Fibroblast of lung (primary cell): ENCODE measurements at regions not wholly inside any gene's neighbourhood (a gene's known extent, or its start where the extent isn't known, plus 50 kb on each side); places are given as distances from the start of the nearest gene placed in this dataset.

Experiments
- DNase-seq, 2 donors: peaks; one replicate each; pipeline versions ENCODE4 v3.0.0 to v3.0.0-alpha.2; 2010; ENCODE audit warnings: low read depth in 2 of 2
- H2AFZ ChIP-seq: 2 replicates; pipeline ENCODE4 v1.5.1; 2012; ENCODE audit warnings: low read length, control low read depth, inconsistent platforms
- H3K27ac ChIP-seq: 2 replicates; pipeline ENCODE4 v1.5.1; 2011; ENCODE audit warnings: low read length, control low read depth; ENCODE audit not compliant: insufficient read depth
- H3K27me3 ChIP-seq: 2 replicates; pipeline ENCODE4 v1.5.1; 2011; ENCODE audit warnings: mild to moderate bottlenecking, low read length; ENCODE audit not compliant: control insufficient read depth, insufficient read depth
- H3K36me3 ChIP-seq: 2 replicates; pipeline ENCODE4 v1.5.1; 2011; ENCODE audit warnings: low read length; ENCODE audit not compliant: control insufficient read depth, insufficient read depth
- H3K4me1 ChIP-seq: 2 replicates; pipeline ENCODE4 v1.5.1; 2011; ENCODE audit warnings: low read length; ENCODE audit not compliant: control insufficient read depth, insufficient read depth; ENCODE audit errors: extremely low read depth
- H3K4me2 ChIP-seq: 2 replicates; pipeline ENCODE4 v1.5.1; 2011; ENCODE audit warnings: low read length, control low read depth; ENCODE audit not compliant: insufficient read depth; ENCODE audit errors: extremely low read depth
- H3K4me3 ChIP-seq, 4 experiments: fragments of 200-600 bp in 1 of 4; sonication (generic) in 1 of 4; replicated peaks in 1 of 4; 2 replicates each; pipeline ENCODE4 v1.5.1; 2011 to 2016; ENCODE audit warnings: low read length in 4 of 4, low read depth in 3 of 4, mild to moderate bottlenecking in 3 of 4, control low read depth in 2 of 4, inconsistent platforms in 1 of 4, mixed read lengths in 1 of 4; ENCODE audit not compliant: insufficient read depth in 1 of 4; ENCODE audit errors: control extremely low read depth in 1 of 4
- H3K79me2 ChIP-seq: 2 replicates; pipeline ENCODE4 v1.5.1; 2012; ENCODE audit warnings: mild to moderate bottlenecking, low read length, inconsistent platforms; ENCODE audit not compliant: control insufficient read depth, insufficient read depth
- H3K9ac ChIP-seq: 2 replicates; pipeline ENCODE4 v1.5.1; 2011; ENCODE audit warnings: mild to moderate bottlenecking, low read length, control low read depth; ENCODE audit not compliant: insufficient read depth
- H3K9me3 ChIP-seq: 2 replicates; pipeline ENCODE4 v1.5.1; 2012; ENCODE audit warnings: low read depth, low read length; ENCODE audit not compliant: control insufficient read depth, insufficient read depth
- H4K20me1 ChIP-seq: 2 replicates; pipeline ENCODE4 v1.5.1; 2011; ENCODE audit warnings: low read length; ENCODE audit not compliant: control insufficient read depth, insufficient read depth; ENCODE audit errors: extremely low read depth
- EZH2 ChIP-seq: IDR thresholded peaks from 2 replicates; pipeline ENCODE4 v1.5.1; 2012; ENCODE audit warnings: low read length, control low read depth, mild to moderate bottlenecking; ENCODE audit errors: missing control alignments
- TF ChIP-seq, protein P1 (sequence below), 2 donors: IDR thresholded peaks in 1 of 2; conservative IDR thresholded peaks in 1 of 2; 1 replicate in 1 of 2; 2 replicates in 1 of 2; pipeline ENCODE4 v1.5.1; 2011 to 2012; ENCODE audit warnings: low read length in 2 of 2, control low read depth in 1 of 2, inconsistent platforms in 1 of 2, low read depth in 1 of 2, mild to moderate bottlenecking in 1 of 2

DNA sequence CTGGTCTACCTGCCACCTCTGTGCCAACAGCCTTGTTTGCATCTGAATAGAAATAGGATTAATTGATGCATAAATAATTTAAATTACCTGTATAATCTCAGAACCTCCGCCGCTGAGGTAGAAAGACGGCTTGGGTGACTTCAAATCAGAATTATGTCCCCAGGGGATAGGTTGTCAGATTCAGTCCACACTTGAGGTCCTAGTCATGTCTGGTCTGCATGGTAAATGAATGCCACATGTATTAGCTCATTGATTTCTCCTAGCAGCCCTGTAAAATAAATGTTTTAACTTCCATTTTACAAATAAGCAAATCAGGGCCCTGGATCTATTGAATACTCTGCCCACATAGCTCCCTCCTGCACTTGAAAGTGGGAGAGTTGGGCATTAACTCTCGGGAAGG is 368.0 kb upstream of the WWC1 start:
- no peak overlapping the region for H3K4me3 ChIP-seq
- no peak for TF ChIP-seq EZH2
- TF ChIP-seq, protein P1, sequence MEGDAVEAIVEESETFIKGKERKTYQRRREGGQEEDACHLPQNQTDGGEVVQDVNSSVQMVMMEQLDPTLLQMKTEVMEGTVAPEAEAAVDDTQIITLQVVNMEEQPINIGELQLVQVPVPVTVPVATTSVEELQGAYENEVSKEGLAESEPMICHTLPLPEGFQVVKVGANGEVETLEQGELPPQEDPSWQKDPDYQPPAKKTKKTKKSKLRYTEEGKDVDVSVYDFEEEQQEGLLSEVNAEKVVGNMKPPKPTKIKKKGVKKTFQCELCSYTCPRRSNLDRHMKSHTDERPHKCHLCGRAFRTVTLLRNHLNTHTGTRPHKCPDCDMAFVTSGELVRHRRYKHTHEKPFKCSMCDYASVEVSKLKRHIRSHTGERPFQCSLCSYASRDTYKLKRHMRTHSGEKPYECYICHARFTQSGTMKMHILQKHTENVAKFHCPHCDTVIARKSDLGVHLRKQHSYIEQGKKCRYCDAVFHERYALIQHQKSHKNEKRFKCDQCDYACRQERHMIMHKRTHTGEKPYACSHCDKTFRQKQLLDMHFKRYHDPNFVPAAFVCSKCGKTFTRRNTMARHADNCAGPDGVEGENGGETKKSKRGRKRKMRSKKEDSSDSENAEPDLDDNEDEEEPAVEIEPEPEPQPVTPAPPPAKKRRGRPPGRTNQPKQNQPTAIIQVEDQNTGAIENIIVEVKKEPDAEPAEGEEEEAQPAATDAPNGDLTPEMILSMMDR (conservative IDR thresholded peaks at IDR 0.05 in 1 of 2, IDR thresholded peaks at IDR 0.05 in 1 of 2; ENCODE audit: low read depth in 1 of 2, low read length in 2 of 2) = no peak
- H3K79me2 ChIP-seq = no peaks in the 10 kb centered on the region
- no peaks in the 10 kb centered on the region for H3K4me1 ChIP-seq
- H3K9ac ChIP-seq = no peak overlapping the region
- H3K27me3 ChIP-seq = no peaks in the 10 kb centered on the region
- no peaks in the 10 kb centered on the region for H4K20me1 ChIP-seq
- no peak for DNase-seq
- H3K9me3 ChIP-seq = no peaks in the 10 kb centered on the region
- no peak overlapping the region for H3K27ac ChIP-seq
- H2AFZ ChIP-seq = no peak overlapping the region
- no peak overlapping the region for H3K4me2 ChIP-seq
- H3K36me3 ChIP-seq = no peaks in the 10 kb centered on the region

DNA sequence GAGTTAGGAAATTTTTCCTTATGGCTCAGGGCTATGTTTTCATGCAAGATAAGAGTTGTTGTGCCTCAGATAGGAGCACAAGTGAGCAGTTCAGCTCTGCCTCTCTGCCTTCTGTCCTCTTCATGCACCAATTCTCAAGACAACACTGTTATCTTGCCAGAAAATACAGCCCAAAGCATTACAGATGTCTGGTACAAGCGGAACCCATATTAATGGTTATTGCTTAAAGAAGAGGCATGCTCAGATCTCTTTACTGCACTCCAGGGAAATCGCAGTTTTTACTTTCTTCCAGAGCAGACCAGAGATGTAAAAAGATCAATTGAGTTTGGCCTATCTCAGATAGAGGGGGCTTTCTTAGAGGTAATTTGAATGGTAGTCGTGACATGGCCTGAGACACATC is 361.6 kb upstream of the WWC1 start:
- TF ChIP-seq, protein P1 (conservative IDR thresholded peaks at IDR 0.05 in 1 of 2, IDR thresholded peaks at IDR 0.05 in 1 of 2; ENCODE audit: low read depth in 1 of 2, low read length in 2 of 2) = no peak
- no peak for TF ChIP-seq EZH2
- Histone ChIP-seq H3K9me3 (no peaks in the 10 kb centered on the region), H3K4me1 (no peaks in the 10 kb centered on the region), H4K20me1 (no peaks in the 10 kb centered on the region), H2AFZ (no peak overlapping the region), H3K79me2 (no peaks in the 10 kb centered on the region), H3K27me3 (no peaks in the 10 kb centered on the region), H3K27ac (no peak overlapping the region), H3K4me3 (no peak overlapping the region), H3K9ac (no peak overlapping the region), H3K36me3 (no peaks in the 10 kb centered on the region), H3K4me2 (no peak overlapping the region)
- DNase-seq = no peak

DNA sequence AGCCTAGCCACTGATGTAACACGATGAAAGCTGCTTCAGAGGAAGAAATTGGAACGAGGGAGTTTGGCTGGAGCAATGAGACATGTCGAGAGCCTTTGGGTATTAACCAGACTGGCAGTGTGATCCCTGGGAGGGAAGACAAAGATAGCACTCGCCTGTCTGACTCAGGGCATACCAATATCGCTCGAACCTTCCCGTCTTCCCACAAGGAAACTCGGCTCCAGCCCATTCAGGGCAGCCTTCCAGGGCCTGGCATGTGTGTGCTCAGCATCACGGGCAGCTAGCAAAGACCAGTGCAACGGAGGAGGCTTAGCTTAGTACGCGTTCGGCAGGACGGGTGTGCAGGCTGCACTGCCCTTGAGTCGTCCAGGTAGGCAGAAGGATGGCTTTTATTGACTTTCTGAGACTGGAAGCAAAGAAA is 356.9 kb upstream of the WWC1 start:
- Histone ChIP-seq H3K4me3 (no peak overlapping the region), H4K20me1 (no peaks in the 10 kb centered on the region), H3K36me3 (no peaks in the 10 kb centered on the region), H3K4me2 (no peak overlapping the region), H3K9ac (no peak overlapping the region), H3K27me3 (no peaks in the 10 kb centered on the region), H3K4me1 (no peaks in the 10 kb centered on the region), H3K27ac (no peak overlapping the region), H3K79me2 (no peaks in the 10 kb centered on the region), H3K9me3 (no peaks in the 10 kb centered on the region), H2AFZ (no peak overlapping the region)
- peak; percentile 40 to 93 for DNase-seq
- TF ChIP-seq, protein P1 (conservative IDR thresholded peaks at IDR 0.05 in 1 of 2, IDR thresholded peaks at IDR 0.05 in 1 of 2; ENCODE audit: low read depth in 1 of 2, low read length in 2 of 2) = no peak
- TF ChIP-seq EZH2 = no peak
